Panc1 (cell line): ENCODE measurements at regions not wholly inside any gene's neighbourhood (a gene's known extent, or its start where the extent isn't known, plus 50 kb on each side); places are given as distances from the start of the nearest gene placed in this dataset.

Experiments
- POLR2AphosphoS5 ChIP-seq: IDR thresholded peaks from 2 replicates; pipeline ENCODE4 v1.6.1; 2012; ENCODE audit warnings: mild to moderate bottlenecking, low read depth, low read length, moderate library complexity
- TF ChIP-seq, protein P1 (sequence below): fragments of 450-650 bp; IDR thresholded peaks from 2 replicates; pipeline ENCODE4 v1.5.1; 2017; ENCODE audit warnings: mild to moderate bottlenecking
- TF ChIP-seq, protein P2 (sequence below), 2 experiments: IDR thresholded peaks; 2 replicates each; pipeline ENCODE4 v1.6.1; 2011 to 2012; ENCODE audit warnings: low read depth in 2 of 2, control low read depth in 1 of 2, low read length in 1 of 2, mild to moderate bottlenecking in 1 of 2, moderate library complexity in 1 of 2; ENCODE audit not compliant: insufficient read depth in 1 of 2

DNA sequence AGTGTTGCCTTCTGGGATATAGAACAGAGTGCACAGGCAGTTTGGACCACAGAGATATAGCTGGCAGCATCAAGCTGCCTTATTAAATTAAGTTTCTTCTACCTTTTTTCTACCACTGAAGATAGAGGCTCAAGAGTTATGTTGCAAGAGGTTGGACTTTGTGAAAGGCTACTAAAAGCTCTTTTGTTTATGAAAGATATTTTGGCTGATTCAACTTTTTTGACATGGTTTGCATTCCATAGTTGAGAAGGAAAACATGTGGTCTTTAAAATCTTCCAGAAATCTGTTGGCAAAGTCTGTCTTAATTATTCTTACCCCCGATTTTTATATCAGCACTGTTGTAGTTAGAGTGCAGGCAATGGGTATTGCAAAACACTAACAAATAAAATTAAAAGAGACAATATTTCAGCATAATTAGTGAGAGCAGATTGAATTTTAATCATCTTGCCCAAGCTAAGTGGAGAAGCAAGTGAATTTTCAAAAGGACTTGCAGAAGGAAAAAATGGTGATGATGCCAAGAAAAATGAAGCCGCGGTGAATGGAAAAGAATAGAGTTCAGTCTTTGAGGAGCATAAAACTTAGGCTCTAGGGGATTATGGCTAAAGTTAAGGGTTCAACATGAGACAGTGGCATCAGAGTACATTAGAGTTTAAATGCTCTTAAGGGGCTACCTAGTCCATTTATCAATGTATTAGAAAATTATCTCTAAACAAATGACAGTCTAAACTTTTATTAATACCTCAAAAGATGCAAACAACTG, 450.9 kb upstream of the CNTNAP2 start:
- TF ChIP-seq, protein P1, sequence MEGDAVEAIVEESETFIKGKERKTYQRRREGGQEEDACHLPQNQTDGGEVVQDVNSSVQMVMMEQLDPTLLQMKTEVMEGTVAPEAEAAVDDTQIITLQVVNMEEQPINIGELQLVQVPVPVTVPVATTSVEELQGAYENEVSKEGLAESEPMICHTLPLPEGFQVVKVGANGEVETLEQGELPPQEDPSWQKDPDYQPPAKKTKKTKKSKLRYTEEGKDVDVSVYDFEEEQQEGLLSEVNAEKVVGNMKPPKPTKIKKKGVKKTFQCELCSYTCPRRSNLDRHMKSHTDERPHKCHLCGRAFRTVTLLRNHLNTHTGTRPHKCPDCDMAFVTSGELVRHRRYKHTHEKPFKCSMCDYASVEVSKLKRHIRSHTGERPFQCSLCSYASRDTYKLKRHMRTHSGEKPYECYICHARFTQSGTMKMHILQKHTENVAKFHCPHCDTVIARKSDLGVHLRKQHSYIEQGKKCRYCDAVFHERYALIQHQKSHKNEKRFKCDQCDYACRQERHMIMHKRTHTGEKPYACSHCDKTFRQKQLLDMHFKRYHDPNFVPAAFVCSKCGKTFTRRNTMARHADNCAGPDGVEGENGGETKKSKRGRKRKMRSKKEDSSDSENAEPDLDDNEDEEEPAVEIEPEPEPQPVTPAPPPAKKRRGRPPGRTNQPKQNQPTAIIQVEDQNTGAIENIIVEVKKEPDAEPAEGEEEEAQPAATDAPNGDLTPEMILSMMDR, result no peak
- no peak for TF ChIP-seq POLR2AphosphoS5
- TF ChIP-seq, protein P2, sequence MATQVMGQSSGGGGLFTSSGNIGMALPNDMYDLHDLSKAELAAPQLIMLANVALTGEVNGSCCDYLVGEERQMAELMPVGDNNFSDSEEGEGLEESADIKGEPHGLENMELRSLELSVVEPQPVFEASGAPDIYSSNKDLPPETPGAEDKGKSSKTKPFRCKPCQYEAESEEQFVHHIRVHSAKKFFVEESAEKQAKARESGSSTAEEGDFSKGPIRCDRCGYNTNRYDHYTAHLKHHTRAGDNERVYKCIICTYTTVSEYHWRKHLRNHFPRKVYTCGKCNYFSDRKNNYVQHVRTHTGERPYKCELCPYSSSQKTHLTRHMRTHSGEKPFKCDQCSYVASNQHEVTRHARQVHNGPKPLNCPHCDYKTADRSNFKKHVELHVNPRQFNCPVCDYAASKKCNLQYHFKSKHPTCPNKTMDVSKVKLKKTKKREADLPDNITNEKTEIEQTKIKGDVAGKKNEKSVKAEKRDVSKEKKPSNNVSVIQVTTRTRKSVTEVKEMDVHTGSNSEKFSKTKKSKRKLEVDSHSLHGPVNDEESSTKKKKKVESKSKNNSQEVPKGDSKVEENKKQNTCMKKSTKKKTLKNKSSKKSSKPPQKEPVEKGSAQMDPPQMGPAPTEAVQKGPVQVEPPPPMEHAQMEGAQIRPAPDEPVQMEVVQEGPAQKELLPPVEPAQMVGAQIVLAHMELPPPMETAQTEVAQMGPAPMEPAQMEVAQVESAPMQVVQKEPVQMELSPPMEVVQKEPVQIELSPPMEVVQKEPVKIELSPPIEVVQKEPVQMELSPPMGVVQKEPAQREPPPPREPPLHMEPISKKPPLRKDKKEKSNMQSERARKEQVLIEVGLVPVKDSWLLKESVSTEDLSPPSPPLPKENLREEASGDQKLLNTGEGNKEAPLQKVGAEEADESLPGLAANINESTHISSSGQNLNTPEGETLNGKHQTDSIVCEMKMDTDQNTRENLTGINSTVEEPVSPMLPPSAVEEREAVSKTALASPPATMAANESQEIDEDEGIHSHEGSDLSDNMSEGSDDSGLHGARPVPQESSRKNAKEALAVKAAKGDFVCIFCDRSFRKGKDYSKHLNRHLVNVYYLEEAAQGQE (IDR thresholded peaks at IDR 0.05; ENCODE audit: insufficient read depth in 1 of 2, low read depth in 2 of 2, low read length in 1 of 2), result no peak
